ENCODE measurements at regions not wholly inside any gene's neighbourhood (a gene's known extent, or its start where the extent isn't known, plus 50 kb on each side); places are given as distances from the start of the nearest gene placed in this dataset.

GRCh38 chr17:34163123-34163522 lies 92.0 kb upstream of the CCL2 start:
- DNase-seq (ENCODE audit: low spot score): no peak
- TF ChIP-seq CTCF (IDR thresholded peaks at IDR 0.05; ENCODE audit: extremely low read depth, missing control alignments): no peak

DNA sequence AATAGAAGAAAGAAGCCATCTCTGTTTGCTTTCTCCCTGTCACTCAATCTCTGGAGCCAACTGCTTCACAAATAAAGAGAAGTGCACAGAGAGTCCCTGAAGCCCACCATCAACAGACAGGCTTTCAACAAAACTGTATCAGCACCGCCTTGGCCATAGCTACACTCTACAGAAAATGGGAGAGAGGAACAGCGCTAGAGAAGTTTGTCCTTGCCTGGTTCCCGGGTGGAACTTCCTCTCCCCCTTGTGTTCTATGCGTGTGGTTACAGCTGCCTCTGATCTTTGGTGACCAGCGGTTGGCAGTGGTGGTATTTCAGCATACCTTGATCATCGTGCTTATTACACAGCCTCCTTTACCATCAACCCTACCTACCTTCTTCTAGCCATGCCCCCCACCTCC lies 91.4 kb upstream of the CCL2 start:
- no peak for DNase-seq (ENCODE audit: low spot score)

DNA sequence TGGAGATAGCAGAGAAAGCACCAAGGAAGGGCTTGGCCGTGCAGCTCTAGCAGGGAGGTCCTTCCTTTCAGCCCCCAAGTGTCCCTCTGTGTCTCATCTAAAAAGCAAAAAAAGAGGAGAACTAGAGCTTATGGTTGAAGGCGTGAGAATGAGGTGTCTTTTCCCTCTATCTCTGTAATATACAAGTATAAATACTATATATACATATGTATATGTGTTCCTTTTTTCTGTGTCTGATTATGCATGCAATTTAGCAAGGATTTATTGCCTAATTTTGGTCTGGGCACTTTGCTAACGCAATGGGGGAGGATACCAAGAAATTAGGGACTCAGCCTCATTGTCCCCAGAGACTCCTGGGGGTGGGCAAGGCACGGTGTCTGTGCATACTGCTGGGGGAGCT lies 90.2 kb upstream of the CCL2 start:
- no peak for TF ChIP-seq CTCF (IDR thresholded peaks at IDR 0.05; ENCODE audit: extremely low read depth, missing control alignments)
- no peak for DNase-seq (ENCODE audit: low spot score)

More for the DNA sequence above, 91.4 kb upstream of the CCL2 start:
- TF ChIP-seq CTCF (IDR thresholded peaks at IDR 0.05; ENCODE audit: extremely low read depth, missing control alignments): no peak

GRCh38 chr17:34166352-34166751 lies 88.7 kb upstream of the CCL2 start:
- TF ChIP-seq CTCF (IDR thresholded peaks at IDR 0.05; ENCODE audit: extremely low read depth, missing control alignments): no peak
- DNase-seq (ENCODE audit: low spot score): no peak

DNA sequence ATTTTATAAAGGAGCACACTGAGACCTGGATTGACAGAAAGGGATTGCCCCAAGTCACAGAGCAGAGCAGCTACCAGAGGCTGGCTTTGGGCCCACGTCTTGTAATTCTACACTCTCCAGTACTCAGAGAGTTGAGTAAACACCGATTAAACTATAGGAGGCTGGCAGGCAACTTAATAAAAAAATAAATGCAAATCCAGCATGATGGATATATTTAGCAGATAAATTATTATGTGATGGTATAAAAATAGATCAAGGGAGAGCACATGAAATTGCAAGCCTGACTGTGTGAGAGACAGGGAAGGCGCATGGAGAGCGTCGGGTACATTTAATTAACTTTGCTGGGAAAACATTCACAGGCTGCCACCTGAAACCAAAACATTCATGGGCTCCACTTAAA lies 87.7 kb upstream of the CCL2 start:
- TF ChIP-seq CTCF (IDR thresholded peaks at IDR 0.05; ENCODE audit: extremely low read depth, missing control alignments): no peak
- DNase-seq (ENCODE audit: low spot score): no peak

GRCh38 chr17:34168989-34169388 lies 86.1 kb upstream of the CCL2 start:
- no peak for DNase-seq (ENCODE audit: low spot score)
- TF ChIP-seq CTCF (IDR thresholded peaks at IDR 0.05; ENCODE audit: extremely low read depth, missing control alignments): no peak

GRCh38 chr17:34169496-34169895 lies 85.6 kb upstream of the CCL2 start:
- no peak for TF ChIP-seq CTCF (IDR thresholded peaks at IDR 0.05; ENCODE audit: extremely low read depth, missing control alignments)
- DNase-seq (ENCODE audit: low spot score): no peak
